ENCODE measurements at regions not wholly inside any gene's neighbourhood (a gene's known extent, or its start where the extent isn't known, plus 50 kb on each side); places are given as distances from the start of the nearest gene placed in this dataset.

- TF ChIP-seq POLR2A (IDR thresholded peaks at IDR 0.05), result no peak
- no peak for TF ChIP-seq CTCF (IDR thresholded peaks at IDR 0.05)
Measured at GRCh38 chr10:8758029-8758428, 703.5 kb downstream of the GATA3 start.
